ENCODE measurements at regions not wholly inside any gene's neighbourhood (a gene's known extent, or its start where the extent isn't known, plus 50 kb on each side); places are given as distances from the start of the nearest gene placed in this dataset.

DNA sequence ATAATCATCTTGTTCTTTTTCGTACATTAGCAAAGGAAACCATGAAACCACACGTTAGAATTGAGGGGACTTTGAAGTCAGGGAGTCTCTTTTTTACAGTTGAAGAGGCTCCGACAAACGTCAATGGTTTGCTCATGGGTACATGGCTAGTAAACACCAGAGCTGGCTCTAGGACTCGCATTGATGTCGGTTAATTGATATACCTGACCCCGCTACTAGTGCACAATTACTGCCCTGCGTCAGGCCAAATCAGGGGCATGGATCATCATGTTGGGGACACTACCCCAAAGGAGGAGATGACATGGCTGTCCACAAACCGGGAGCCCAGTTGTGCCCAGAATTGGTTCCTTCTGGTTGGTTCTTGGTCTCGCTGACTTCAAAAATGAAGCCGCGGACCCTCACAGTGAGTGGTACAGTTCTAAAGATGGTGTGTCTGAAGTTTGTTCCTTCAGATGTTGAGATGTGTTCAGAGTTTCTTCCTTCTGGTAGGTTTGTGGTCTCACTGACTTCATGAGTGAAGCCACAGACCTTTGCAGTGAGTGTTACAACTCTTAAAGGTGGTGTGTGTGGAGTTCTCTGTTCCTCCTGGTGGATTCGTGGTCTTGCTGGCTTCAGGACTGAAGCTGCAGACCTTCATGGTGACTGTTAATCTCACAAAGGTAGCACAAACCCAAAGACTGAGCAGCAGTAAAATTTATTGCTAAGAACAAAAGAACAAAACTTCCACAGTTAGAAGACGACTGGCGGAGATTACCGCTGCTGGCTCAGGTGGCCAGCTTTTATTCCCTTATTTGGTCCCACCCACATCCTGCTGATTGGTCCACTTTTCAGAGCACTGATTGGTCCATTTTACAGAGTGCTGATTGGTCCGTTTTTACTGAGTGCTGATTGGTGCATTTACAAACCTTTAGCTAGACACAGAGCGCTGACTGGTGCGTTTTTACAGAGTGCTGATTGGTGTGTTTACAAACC lies 126.9 kb upstream of the ERRFI1 start:
- Histone ChIP-seq H3K23me2 (ENCODE audit: low read depth, low read length) (no peaks in the 10 kb centered on the region), H2AK5ac (ENCODE audit: low read depth, low read length) (no peak overlapping the region), H4K5ac (ENCODE audit: insufficient read length, low read depth, low read length) (no peak overlapping the region), H4K8ac (ENCODE audit: extremely low read depth, insufficient read depth, low read length) (no peak overlapping the region), H2BK12ac (ENCODE audit: low read depth, low read length) (no peak overlapping the region; the same call in 1 of the 2 replicates), H3K9me3 (ENCODE audit: insufficient read depth in 2 of 2, low read depth in 1 of 2, low read length in 1 of 2) (peaks cover 0 to 2% of the 10 kb centered on the region in 2 experiments; a peak in 1 of 4 replicates), H3K4ac (replicated peaks; ENCODE audit: insufficient read length, low read depth, low read length) (no peak overlapping the region), H3K4me1 (replicated peaks in 1 of 4; ENCODE audit: control insufficient read depth in 3 of 4, insufficient read depth in 4 of 4, low read length in 3 of 4) (peaks cover 0 to 2% (median 0%) of the 10 kb centered on the region in 4 experiments; a peak in 3 of 7 replicates), H2BK5ac (ENCODE audit: low read depth, low read length) (no peak overlapping the region), H2BK15ac (ENCODE audit: low read length) (0 out of 2 replicates have a peak overlapping the region, but pooled peaks have one; percentile 65), H4K91ac (replicated peaks; ENCODE audit: insufficient read length, low read length) (no peak overlapping the region), H3K27me3 (replicated peaks in 1 of 4; ENCODE audit: control insufficient read depth in 3 of 4, extremely low read depth in 1 of 4, insufficient read depth in 3 of 4, low read length in 3 of 4) (no peaks in the 10 kb centered on the region), H3K23ac (ENCODE audit: insufficient read length) (no peak overlapping the region), H3K9ac (replicated peaks in 1 of 4; ENCODE audit: extremely low read depth in 1 of 4, low read depth in 3 of 4, low read length in 3 of 4) (no peak overlapping the region), H2BK20ac (ENCODE audit: low read length) (0 out of 2 replicates have a peak overlapping the region, but pooled peaks have one; percentile 21), H3K27ac (ENCODE audit: low read depth, low read length) (no peak overlapping the region), H3K56ac (replicated peaks; ENCODE audit: insufficient read length, low read depth, low read length) (no peak overlapping the region), H2BK120ac (replicated peaks; ENCODE audit: low read depth, low read length) (no peak overlapping the region), H3K79me2 (ENCODE audit: control insufficient read depth in 1 of 2, insufficient read depth in 2 of 2, low read length in 2 of 2) (no peaks in the 10 kb centered on the region), H3K14ac (ENCODE audit: insufficient read length) (no peak overlapping the region), H3K18ac (ENCODE audit: extremely low read depth, low read length) (no peak overlapping the region), H3K4me3 (ENCODE audit: extremely low read depth in 1 of 4, insufficient read depth in 2 of 4, low read depth in 3 of 4, low read length in 4 of 4) (no peak overlapping the region), H2AFZ (ENCODE audit: low read length) (no peak overlapping the region), H3K4me2 (ENCODE audit: insufficient read depth in 1 of 2, low read depth in 2 of 2, low read length in 2 of 2) (no peak overlapping the region), H3K36me3 (ENCODE audit: control insufficient read depth in 2 of 4, insufficient read depth in 4 of 4, low read length in 3 of 4) (no peaks in the 10 kb centered on the region), H3K79me1 (ENCODE audit: low read depth, low read length) (no peaks in the 10 kb centered on the region), H4K20me1 (replicated peaks in 1 of 2; ENCODE audit: control insufficient read depth in 1 of 2, insufficient read depth in 2 of 2, low read length in 2 of 2) (no peaks in the 10 kb centered on the region)
- ChIA-PET CTCF (ENCODE audit: partially characterized antibody) (interaction anchor here (0.9 to 2.3 kb wide), 3 partner anchors 12 to 141 kb away, joined by 3 to 11 read pairs (median 3); no protein-coding TSS in a partner anchor), POLR2A (ENCODE audit: partially characterized antibody) (interaction anchor here (1.2 kb wide), 1 partner anchor 10 kb away, joined by 3 read pairs; no protein-coding TSS in a partner anchor)
- DNase-seq (ENCODE audit: low read depth in 1 of 2, low spot score in 2 of 2), result no peak
- FAIRE-seq, result no peak
- TF ChIP-seq JUND (IDR thresholded peaks at IDR 0.05; ENCODE audit: low read length) (no peak), JUN (IDR thresholded peaks at IDR 0.05; ENCODE audit: low read depth, low read length) (no peak), CEBPB (IDR thresholded peaks at IDR 0.05; ENCODE audit: low read depth, low read length) (no peak), ASH2L (IDR thresholded peaks at IDR 0.05; ENCODE audit: low read length) (no peak), YY1 (IDR thresholded peaks at IDR 0.05; ENCODE audit: low read depth, low read length) (no peak)
- WGBS, 2 experiments (ENCODE audit: extremely low coverage in 1 of 2, insufficient coverage in 1 of 2, insufficient read length in 1 of 2, insufficient replicate concordance in 2 of 2, low coverage in 1 of 2, low lambda C conversion rate in 2 of 2, missing lambda C conversion rate in 1 of 2), result 93% methylated on average over 19 of the region's 19 CpGs; no CpG with 5 or more reads in 1 of the 2 experiments

Data from H1 (cell line).